ENCODE measurements at regions not wholly inside any gene's neighbourhood (a gene's known extent, or its start where the extent isn't known, plus 50 kb on each side); places are given as distances from the start of the nearest gene placed in this dataset.

DNA sequence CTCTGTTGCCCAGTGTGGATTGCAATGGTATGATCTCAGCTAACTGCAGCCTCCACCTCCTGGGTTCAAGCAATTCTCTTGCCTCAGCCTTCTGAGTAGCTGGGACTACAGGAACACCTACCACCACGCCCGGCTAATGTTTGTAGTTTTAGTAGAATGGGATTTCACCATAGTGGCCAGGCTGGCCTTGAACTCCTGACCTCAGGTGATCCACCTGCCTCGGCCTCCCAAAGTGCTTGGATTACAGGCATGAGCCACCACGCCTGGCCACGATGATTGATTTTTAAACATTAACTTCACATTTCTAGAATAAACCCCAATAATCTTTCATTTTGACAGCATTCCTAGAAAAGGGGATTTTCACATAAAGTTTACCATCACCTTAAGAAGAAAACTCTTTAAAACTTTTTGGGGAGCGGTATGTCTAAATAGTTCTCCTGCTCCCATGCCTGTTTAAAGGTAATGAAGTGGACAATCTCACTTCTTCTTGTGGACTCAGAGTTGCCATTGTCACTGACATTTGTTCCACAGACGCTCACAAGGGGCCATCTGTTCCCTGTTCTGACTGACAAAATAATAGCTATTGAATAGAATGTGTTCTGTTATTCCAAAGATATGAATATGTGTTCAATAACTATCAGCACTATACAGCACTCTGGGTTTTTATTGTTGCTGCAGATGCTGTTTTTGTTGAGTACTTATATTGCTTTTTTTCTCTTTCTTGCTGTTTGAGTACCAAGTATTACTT is 66.1 kb upstream of the C1QTNF9B start:
- Histone ChIP-seq H3K4me2 (ENCODE audit: low read length) (no peak overlapping the region), H3K27ac (ENCODE audit: low read depth, low read length) (no peak overlapping the region), H4K20me1 (ENCODE audit: insufficient read depth, low read length) (no peaks in the 10 kb centered on the region), H3K36me3 (ENCODE audit: insufficient read depth, low read length) (no peaks in the 10 kb centered on the region), H3K9me3 (ENCODE audit: insufficient read depth, low read depth, low read length) (no peaks in the 10 kb centered on the region), H3K27me3 (ENCODE audit: insufficient read depth, low read length) (no peaks in the 10 kb centered on the region), H2AFZ (ENCODE audit: low read depth, low read length) (no peak overlapping the region), H3K79me2 (ENCODE audit: insufficient read depth, low read length) (no peaks in the 10 kb centered on the region), H3K9ac (ENCODE audit: low read length) (no peak overlapping the region), H3K4me1 (ENCODE audit: insufficient read depth, low read length) (peaks cover 1% of the 10 kb centered on the region), H3K4me3 (ENCODE audit: insufficient read depth, low read depth, low read length) (no peak overlapping the region)
- no peaks in the 10 kb centered on the region for H3K9me3 Mint-ChIP-seq (ENCODE audit: unreplicated experiment)
- H3K36me3 Mint-ChIP-seq (ENCODE audit: low read depth, unreplicated experiment): no peaks in the 10 kb centered on the region
- H3K27ac Mint-ChIP-seq (ENCODE audit: unreplicated experiment): no peak overlapping the region
- FAIRE-seq (no peak), DNase-seq (ENCODE audit: low read depth) (no peak)
- TF ChIP-seq CTCF (IDR thresholded peaks at IDR 0.05; ENCODE audit: insufficient read depth, low read depth, low read length) (no peak), EZH2 (IDR thresholded peaks at IDR 0.05; ENCODE audit: insufficient read depth, low read length) (no peak)
- H3K27me3 Mint-ChIP-seq (ENCODE audit: low read depth, unreplicated experiment): no peaks in the 10 kb centered on the region
- H3K4me3 Mint-ChIP-seq (ENCODE audit: unreplicated experiment): no peak overlapping the region
- peaks cover 14% of the 10 kb centered on the region for H3K4me1 Mint-ChIP-seq (ENCODE audit: low read depth, unreplicated experiment)

DNA sequence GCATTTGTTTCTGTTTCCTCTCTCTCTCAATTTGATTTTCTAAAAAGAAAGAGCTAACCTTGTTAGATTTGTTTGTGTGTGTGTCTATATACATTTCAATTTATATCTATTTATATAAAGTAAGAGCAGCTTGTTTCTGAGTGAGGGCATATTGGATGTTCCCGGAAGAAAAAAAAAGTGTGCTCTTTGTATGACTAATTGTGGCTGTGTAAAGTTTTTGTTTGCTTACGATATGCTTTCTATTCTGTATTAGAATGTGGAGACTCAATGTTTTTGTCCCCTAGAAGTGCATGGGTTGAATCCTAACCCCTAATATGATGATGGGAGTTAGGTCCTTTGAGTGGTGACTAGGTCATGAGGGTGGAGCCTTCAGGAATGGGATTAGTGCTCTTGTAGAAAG is 66.6 kb upstream of the C1QTNF9B start:
- H3K27me3 Mint-ChIP-seq (ENCODE audit: low read depth, unreplicated experiment): no peaks in the 10 kb centered on the region
- Histone ChIP-seq H3K4me1 (ENCODE audit: insufficient read depth, low read length) (no peaks in the 10 kb centered on the region), H3K4me3 (ENCODE audit: insufficient read depth, low read depth, low read length) (no peak overlapping the region), H2AFZ (ENCODE audit: low read depth, low read length) (no peak overlapping the region), H3K79me2 (ENCODE audit: insufficient read depth, low read length) (no peaks in the 10 kb centered on the region), H3K9ac (ENCODE audit: low read length) (no peak overlapping the region), H3K27me3 (ENCODE audit: insufficient read depth, low read length) (no peaks in the 10 kb centered on the region), H3K4me2 (ENCODE audit: low read length) (no peak overlapping the region), H3K9me3 (ENCODE audit: insufficient read depth, low read depth, low read length) (no peaks in the 10 kb centered on the region), H4K20me1 (ENCODE audit: insufficient read depth, low read length) (no peaks in the 10 kb centered on the region), H3K36me3 (ENCODE audit: insufficient read depth, low read length) (no peaks in the 10 kb centered on the region), H3K27ac (ENCODE audit: low read depth, low read length) (no peak overlapping the region)
- no peak for FAIRE-seq
- H3K4me3 Mint-ChIP-seq (ENCODE audit: unreplicated experiment): no peak overlapping the region
- no peaks in the 10 kb centered on the region for H3K36me3 Mint-ChIP-seq (ENCODE audit: low read depth, unreplicated experiment)
- TF ChIP-seq CTCF (IDR thresholded peaks at IDR 0.05; ENCODE audit: insufficient read depth, low read depth, low read length) (no peak), EZH2 (IDR thresholded peaks at IDR 0.05; ENCODE audit: insufficient read depth, low read length) (no peak)
- no peaks in the 10 kb centered on the region for H3K9me3 Mint-ChIP-seq (ENCODE audit: unreplicated experiment)
- H3K4me1 Mint-ChIP-seq (ENCODE audit: low read depth, unreplicated experiment): peaks cover 8% of the 10 kb centered on the region
- DNase-seq (ENCODE audit: low read depth): peak; percentile 20
- no peak overlapping the region for H3K27ac Mint-ChIP-seq (ENCODE audit: unreplicated experiment)

GRCh38 chr13:23965346-23965745 is 68.0 kb upstream of the C1QTNF9B start:
- H3K9me3 Mint-ChIP-seq (ENCODE audit: unreplicated experiment): no peaks in the 10 kb centered on the region

More at GRCh38 chr13:23965346-23965745, 68.0 kb upstream of the C1QTNF9B start:
- Mint-ChIP-seq H3K36me3 (ENCODE audit: low read depth, unreplicated experiment) (no peaks in the 10 kb centered on the region), H3K27me3 (ENCODE audit: low read depth, unreplicated experiment) (no peaks in the 10 kb centered on the region), H3K27ac (ENCODE audit: unreplicated experiment) (no peak overlapping the region), H3K4me1 (ENCODE audit: low read depth, unreplicated experiment) (peaks cover 2% of the 10 kb centered on the region), H3K4me3 (ENCODE audit: unreplicated experiment) (no peak overlapping the region)
- Histone ChIP-seq H2AFZ (ENCODE audit: low read depth, low read length) (no peak overlapping the region), H3K27ac (ENCODE audit: low read depth, low read length) (no peak overlapping the region), H4K20me1 (ENCODE audit: insufficient read depth, low read length) (no peaks in the 10 kb centered on the region), H3K27me3 (ENCODE audit: insufficient read depth, low read length) (no peaks in the 10 kb centered on the region), H3K4me2 (ENCODE audit: low read length) (no peak overlapping the region), H3K79me2 (ENCODE audit: insufficient read depth, low read length) (no peaks in the 10 kb centered on the region), H3K9me3 (ENCODE audit: insufficient read depth, low read depth, low read length) (no peaks in the 10 kb centered on the region), H3K9ac (ENCODE audit: low read length) (no peak overlapping the region), H3K4me3 (ENCODE audit: insufficient read depth, low read depth, low read length) (no peak overlapping the region), H3K36me3 (ENCODE audit: insufficient read depth, low read length) (no peaks in the 10 kb centered on the region), H3K4me1 (ENCODE audit: insufficient read depth, low read length) (no peaks in the 10 kb centered on the region)
- TF ChIP-seq CTCF (IDR thresholded peaks at IDR 0.05; ENCODE audit: insufficient read depth, low read depth, low read length): no peak
- TF ChIP-seq EZH2 (IDR thresholded peaks at IDR 0.05; ENCODE audit: insufficient read depth, low read length): no peak
- DNase-seq (ENCODE audit: low read depth): no peak
- FAIRE-seq: no peak

Data from astrocyte (in vitro differentiated cells and primary cell).